ENCODE measurements at regions not wholly inside any gene's neighbourhood (a gene's known extent, or its start where the extent isn't known, plus 50 kb on each side); places are given as distances from the start of the nearest gene placed in this dataset.

DNA sequence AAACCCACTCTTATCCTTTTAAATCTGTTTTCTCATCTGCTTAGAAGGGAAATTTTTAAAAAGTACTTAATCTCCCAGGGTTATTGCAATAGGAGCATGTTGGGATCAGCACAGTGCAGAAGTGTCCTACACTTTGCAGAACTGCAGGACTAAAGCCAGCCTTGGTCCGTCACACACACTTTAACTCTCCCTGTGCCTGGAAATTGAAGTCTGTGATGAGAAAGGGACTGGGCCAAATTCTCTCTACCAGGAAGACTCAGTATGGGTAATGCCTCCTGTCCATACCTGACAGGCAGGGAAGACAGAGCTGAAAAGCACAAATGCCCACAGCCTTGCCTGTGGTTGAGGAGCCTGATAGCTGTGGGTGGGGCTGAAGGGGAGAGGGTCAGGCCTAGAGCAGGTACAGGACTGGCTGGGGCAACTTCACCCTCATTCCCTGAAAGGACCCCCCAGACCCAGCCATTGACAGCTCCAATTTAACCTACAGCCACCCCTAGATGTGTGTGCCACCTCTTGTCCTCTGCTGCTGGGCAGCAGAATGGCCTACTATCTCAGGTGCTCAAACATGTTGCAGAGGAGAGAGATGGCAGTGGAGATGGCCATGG, 377.2 kb upstream of the KLHL29 start:
- no peak for DNase-seq (ENCODE audit: low read depth, low spot score)

- no peak for DNase-seq (ENCODE audit: low read depth, low spot score)
Measured at GRCh38 chr2:23008440-23008839, 376.5 kb upstream of the KLHL29 start.

DNA sequence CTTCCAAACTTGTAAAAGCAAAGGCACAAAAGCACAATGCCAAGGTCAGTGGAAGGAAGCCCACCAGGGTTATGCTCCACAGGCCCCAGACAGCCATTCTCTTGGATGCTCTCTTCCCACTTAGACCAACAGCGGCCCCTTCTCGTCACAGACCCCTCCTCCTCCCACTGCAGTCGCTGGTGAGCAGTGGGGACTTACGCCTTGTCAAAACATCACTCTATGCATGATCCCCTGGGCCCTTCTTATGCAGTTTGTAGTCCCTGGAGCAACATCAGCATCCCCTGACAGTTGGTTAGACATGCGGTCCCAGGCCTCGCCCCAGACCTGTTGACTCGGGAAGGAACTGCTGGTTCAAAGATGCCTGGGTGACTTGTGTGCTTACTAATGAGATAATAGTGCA, 376.0 kb upstream of the KLHL29 start:
- no peak for DNase-seq (ENCODE audit: low read depth, low spot score)

DNA sequence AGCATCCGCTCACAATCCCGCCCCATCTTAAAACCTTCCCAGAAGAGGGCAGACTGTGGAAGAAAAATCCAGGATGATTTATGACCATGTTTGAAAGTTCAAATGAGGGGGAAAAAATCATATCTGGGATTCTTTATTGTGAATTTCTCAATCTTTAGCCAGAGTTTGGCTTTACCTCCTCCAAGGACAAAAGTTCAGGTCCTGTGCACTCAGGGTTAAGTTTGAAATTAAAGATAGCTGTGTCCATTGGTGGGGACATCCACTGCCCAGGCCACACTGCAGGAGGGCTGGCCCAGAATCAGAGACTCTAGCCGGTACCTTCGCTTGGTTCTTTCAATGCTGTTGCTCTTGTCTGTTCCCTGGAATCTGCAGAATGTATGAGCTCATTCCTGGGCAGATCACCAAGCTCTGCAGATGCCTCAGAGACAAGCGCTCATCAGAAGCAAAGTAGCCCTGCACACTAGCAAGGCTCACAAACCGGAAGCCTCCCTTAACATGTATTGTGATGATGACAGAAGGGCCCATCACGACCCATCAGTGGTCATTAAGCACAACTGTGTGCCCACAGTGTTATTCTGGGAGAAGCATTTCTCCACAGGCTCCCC, 375.3 kb upstream of the KLHL29 start:
- no peak for DNase-seq (ENCODE audit: low read depth, low spot score)

DNA sequence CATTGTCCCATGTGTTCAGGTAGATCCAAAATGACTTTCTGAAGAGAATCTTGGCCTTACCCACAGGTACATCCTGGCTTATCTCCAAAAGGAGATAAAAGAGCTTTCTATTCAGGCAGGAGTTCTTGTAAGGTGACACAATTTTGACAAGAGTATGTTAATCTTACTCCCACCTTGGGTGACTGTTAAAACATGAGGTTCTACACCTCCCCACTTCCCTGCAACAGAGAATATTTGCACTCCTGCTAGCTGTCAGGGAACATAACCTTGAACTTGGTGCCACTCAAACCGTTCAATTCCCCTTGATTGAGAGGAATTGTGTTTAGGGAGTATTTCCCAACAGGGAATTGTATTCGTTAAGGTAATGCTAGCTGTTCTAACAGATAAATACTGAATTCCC, 372.5 kb upstream of the KLHL29 start:
- DNase-seq (ENCODE audit: low read depth, low spot score) = no peak

DNA sequence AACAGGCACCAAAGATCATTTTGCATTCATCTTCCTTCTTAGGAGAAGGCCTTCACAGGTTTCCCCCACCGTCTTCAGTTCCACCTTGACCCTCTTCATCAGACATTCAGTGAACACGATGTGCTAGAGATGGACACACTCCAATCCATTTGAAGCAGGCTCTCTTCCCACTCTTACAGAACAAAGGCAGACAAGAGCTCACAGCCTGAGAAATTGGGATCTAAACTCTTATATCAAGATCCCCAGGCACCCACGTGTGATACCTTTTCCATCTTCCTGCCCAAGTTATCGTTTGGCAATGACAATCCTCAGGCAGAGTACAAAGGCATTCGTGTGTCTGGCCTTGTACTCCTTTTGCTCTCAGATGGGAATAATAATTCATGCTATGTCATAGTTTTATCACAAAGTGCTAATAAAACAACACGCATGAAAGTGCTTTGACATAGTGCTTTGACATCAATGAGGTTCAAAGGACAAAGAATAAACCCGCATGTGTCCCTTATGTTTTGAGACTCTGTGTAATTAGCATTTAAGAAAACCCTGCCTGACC, 369.3 kb upstream of the KLHL29 start:
- no peak for DNase-seq (ENCODE audit: low read depth, low spot score)

- DNase-seq (ENCODE audit: low read depth, low spot score) = no peak
Measured at GRCh38 chr2:23019476-23019875, 365.5 kb upstream of the KLHL29 start.

DNA sequence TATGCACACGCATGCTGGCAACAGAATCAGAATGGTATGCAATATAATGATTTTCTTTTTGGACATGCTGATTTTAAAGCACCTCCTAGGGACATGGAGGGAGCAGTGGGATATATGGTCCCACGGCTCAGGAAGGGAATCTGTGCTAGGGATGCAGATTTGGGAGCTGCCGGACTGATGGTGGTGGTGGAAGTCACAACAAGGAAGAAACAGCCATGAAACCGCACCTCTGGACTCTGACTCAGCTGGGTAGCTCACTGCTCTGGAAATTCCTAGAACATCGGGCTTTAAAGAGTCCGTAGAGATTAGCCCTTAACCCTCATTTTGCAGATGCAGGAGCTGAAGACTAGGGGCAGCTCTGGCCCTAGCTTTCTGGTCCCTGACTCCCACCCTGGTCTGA, 364.3 kb upstream of the KLHL29 start:
- no peak for DNase-seq (ENCODE audit: low read depth, low spot score)

DNA sequence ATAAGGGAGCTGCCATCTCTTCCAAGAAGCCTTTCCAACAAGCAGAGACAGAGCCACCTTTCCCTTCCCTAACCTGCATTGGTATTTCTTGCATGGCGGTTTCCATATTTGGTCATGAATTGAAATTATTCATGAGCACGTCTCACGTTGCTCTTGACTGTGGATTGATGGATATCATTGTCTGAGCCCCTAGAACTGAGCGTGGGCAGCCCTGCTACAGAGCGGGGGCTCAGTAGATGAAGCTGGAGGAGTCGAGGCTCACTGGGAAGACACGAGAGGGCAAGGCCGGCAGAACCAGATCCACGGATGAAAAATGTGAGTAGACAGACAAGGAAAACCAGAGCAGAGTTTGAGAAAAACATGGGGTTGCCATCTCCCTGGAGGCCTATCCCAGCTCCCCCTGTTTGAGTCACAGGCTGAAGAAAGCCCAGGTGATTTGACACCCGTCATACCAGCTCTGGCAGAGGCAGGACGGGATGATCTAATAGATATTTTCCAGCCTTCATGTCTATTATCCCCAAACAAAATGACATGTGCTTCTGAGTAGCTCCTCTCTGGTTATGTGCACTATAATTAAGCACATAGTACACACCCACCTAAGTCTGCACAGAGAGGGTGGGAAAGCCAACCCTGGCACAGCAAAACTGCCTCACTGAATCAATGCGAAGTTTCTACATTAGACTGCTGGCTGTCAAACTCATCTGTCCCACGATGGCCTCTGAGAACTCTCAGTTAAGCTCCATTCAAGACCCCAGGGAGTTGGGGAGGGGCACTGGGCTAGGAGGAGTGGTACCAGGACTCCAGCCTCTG, 363.5 kb upstream of the KLHL29 start:
- no peak for DNase-seq (ENCODE audit: low read depth, low spot score)

- DNase-seq (ENCODE audit: low read depth, low spot score) = no peak
Measured at GRCh38 chr2:23023722-23024121, 361.3 kb upstream of the KLHL29 start.

GRCh38 chr2:23026671-23027070, 358.3 kb upstream of the KLHL29 start:
- DNase-seq (ENCODE audit: low read depth, low spot score) = no peak

- no peak for DNase-seq (ENCODE audit: low read depth, low spot score)
Measured at GRCh38 chr2:23027396-23027795, 357.6 kb upstream of the KLHL29 start.

- no peak for DNase-seq (ENCODE audit: low read depth, low spot score)
Measured at GRCh38 chr2:23028106-23028505, 356.9 kb upstream of the KLHL29 start.

DNA sequence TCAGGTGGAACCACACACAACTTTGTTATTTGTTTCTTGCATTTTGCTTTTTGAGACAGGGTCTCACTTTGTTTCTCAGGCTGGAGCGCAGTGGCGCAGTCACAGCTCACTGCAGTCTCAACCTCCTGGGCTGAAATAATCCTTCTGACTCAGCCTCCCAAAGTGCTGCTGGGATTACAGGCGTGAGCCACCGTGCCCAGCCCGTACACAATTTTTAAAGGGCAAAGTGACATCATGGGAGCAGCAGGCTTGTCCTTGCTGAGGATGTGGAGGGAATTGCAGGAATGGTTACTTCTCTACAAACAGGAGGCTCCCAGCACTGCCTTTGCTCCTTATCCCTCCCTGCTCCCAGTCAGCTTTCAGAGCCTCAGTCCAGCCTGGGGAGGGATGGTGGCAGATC, 355.9 kb upstream of the KLHL29 start:
- DNase-seq (ENCODE audit: low read depth, low spot score) = no peak

GRCh38 chr2:23029951-23030350, 355.0 kb upstream of the KLHL29 start:
- no peak for DNase-seq (ENCODE audit: low read depth, low spot score)

DNA sequence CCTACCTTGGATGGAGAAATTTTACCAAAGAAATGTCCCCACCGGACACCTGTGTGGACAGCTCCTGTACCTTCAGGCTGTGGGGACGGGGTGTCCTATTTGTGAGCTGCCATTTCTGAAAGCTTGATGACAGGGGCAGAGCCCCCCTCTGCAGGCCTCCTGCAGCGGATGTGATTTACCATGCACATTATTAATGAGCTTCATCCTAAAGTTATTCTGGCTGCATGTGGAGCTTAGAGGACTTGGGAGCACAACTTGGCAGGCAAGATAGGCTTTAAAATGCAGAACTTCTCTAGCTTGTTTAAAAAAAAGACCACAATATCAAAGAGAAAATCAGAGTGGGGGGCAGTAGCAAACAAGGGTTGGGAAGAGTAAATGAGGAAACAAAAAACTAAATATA, 350.0 kb upstream of the KLHL29 start:
- DNase-seq (ENCODE audit: low read depth, low spot score) = no peak

- DNase-seq (ENCODE audit: low read depth, low spot score) = no peak
Measured at GRCh38 chr2:23036629-23037028, 348.4 kb upstream of the KLHL29 start.

DNA sequence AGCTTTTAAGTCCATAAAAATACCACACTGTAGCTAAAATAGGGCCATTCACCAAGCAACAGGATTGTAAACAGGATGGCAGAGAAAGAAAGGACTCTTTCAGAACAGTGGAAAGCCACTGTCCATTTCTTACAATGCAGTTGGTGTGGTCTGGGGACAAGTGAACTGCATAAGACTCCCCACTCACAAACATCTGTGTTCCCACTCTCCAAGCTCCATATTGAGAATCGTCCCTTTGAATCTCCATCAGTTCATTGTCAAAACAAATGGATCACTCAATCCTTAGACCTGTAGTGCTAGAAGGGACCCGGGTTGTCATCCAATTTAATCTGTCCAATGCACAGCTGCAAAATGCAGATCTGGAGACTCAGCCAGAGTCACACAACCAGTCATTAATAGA, 347.4 kb upstream of the KLHL29 start:
- DNase-seq (ENCODE audit: low read depth, low spot score) = no peak

DNA sequence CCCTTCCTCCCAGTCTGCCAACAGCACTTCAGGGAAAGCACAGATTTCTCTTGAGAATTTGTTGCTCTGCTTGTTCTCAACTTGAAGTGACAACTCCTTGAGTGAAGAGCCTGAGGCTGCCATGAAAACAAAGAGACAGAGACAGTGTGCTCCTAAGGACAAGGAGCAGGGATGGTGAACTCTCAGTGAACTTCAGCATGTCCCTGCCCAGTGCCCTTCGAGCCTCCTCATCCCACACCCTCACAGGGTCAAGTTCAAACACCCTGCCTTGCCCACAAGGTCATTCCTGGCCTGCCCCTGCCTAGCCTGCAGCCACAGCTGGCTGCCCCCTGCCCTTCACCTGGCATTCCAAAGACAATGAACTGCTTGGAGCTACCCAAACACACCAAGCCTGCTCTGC, 343.5 kb upstream of the KLHL29 start:
- no peak for DNase-seq (ENCODE audit: low read depth, low spot score)

- DNase-seq (ENCODE audit: low read depth, low spot score) = no peak
Measured at GRCh38 chr2:23042216-23042906, 342.6 kb upstream of the KLHL29 start.

GRCh38 chr2:23050388-23050787, 334.6 kb upstream of the KLHL29 start:
- DNase-seq (ENCODE audit: low read depth, low spot score) = no peak

- no peak for DNase-seq (ENCODE audit: low read depth, low spot score)
Measured at GRCh38 chr2:23053601-23054000, 331.4 kb upstream of the KLHL29 start.

Measured in pulmonary artery endothelial cell (primary cell).